ENCODE measurements at regions not wholly inside any gene's neighbourhood (a gene's known extent, or its start where the extent isn't known, plus 50 kb on each side); places are given as distances from the start of the nearest gene placed in this dataset.
A peak's percentile ranks its signal among the peaks of the same experiment; 100 is the strongest.

DNA sequence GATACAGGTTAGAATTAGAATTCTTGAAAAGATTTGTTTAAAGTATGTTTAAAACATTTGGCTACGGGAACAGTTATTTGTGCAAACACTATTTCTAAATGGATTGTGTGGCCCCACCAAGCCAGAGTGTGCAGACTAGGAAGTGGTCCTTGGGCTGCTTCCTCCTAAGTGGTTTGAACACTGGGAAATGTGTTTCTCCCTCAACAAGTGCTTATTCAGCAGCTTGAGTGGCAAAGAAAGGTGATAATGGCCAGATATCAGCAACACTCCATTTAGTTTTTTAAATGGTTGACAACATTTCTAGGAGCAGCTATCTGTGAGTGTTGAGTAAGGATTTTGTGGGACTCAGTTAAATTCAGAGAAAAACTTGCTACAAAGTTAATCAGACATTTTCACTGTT is 141.4 kb upstream of the LNX1 start:
- Mint-ChIP-seq H3K36me3 (ENCODE audit: low read depth) (no peaks in the 10 kb centered on the region), H3K9me3 (peaks cover 5% of the 10 kb centered on the region), H3K27me3 (ENCODE audit: low read depth) (no peaks in the 10 kb centered on the region)

GRCh38 chr4:53730031-53730805 is 138.9 kb upstream of the LNX1 start:
- no peaks in the 10 kb centered on the region for H3K27me3 Mint-ChIP-seq (ENCODE audit: low read depth)
- H3K36me3 Mint-ChIP-seq (ENCODE audit: low read depth): no peaks in the 10 kb centered on the region
- TF ChIP-seq, protein P1, sequence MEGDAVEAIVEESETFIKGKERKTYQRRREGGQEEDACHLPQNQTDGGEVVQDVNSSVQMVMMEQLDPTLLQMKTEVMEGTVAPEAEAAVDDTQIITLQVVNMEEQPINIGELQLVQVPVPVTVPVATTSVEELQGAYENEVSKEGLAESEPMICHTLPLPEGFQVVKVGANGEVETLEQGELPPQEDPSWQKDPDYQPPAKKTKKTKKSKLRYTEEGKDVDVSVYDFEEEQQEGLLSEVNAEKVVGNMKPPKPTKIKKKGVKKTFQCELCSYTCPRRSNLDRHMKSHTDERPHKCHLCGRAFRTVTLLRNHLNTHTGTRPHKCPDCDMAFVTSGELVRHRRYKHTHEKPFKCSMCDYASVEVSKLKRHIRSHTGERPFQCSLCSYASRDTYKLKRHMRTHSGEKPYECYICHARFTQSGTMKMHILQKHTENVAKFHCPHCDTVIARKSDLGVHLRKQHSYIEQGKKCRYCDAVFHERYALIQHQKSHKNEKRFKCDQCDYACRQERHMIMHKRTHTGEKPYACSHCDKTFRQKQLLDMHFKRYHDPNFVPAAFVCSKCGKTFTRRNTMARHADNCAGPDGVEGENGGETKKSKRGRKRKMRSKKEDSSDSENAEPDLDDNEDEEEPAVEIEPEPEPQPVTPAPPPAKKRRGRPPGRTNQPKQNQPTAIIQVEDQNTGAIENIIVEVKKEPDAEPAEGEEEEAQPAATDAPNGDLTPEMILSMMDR (IDR thresholded peaks at IDR 0.05; ENCODE audit: unreplicated experiment in 3 of 3): no peak
- no peak overlapping the region for H3K4me3 Mint-ChIP-seq
- H3K9me3 Mint-ChIP-seq: peaks cover 5% of the 10 kb centered on the region
- H3K4me1 Mint-ChIP-seq: peaks cover 12% of the 10 kb centered on the region
- peak overlapping the region in 2 of 3 experiments; percentile 32 to 50 for H3K27ac Mint-ChIP-seq

More for the DNA sequence above, 141.4 kb upstream of the LNX1 start:
- no peak overlapping the region for H3K27ac Mint-ChIP-seq
- H3K4me1 Mint-ChIP-seq: peaks cover 12% of the 10 kb centered on the region
- TF ChIP-seq, protein P1 (IDR thresholded peaks at IDR 0.05; ENCODE audit: unreplicated experiment in 3 of 3): no peak
- H3K4me3 Mint-ChIP-seq: no peak overlapping the region

DNA sequence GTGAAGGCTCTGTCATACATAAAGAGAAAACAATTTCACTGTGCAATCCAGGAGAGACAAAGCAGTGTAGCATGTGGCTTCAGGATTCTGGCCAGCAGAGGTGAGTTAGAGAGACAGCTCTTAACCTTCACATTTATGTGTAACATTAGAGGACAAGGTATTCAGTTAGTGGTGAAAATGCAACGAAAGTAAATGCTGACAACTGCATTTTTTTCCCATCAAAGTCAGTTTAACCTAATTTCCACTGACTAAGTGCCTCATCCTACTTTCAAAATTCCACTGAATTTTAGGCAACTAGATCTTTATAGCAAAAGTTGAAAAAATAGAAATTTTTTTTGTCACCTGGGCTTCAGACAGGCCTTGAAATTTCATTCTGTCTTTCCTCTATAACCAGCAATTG is 130.8 kb upstream of the LNX1 start:
- H3K36me3 Mint-ChIP-seq (ENCODE audit: low read depth): no peaks in the 10 kb centered on the region
- no peak overlapping the region for H3K4me3 Mint-ChIP-seq
- no peaks in the 10 kb centered on the region for H3K4me1 Mint-ChIP-seq
- H3K9me3 Mint-ChIP-seq: no peaks in the 10 kb centered on the region
- H3K27ac Mint-ChIP-seq: peak overlapping the region; percentile 19 to 62 (median 20)
- no peaks in the 10 kb centered on the region for H3K27me3 Mint-ChIP-seq (ENCODE audit: low read depth)
- TF ChIP-seq, protein P1 (IDR thresholded peaks at IDR 0.05; ENCODE audit: unreplicated experiment in 3 of 3): no peak

GRCh38 chr4:53721263-53721662 is 130.0 kb upstream of the LNX1 start:
- no peaks in the 10 kb centered on the region for H3K27me3 Mint-ChIP-seq (ENCODE audit: low read depth)
- H3K36me3 Mint-ChIP-seq (ENCODE audit: low read depth): no peaks in the 10 kb centered on the region
- no peaks in the 10 kb centered on the region for H3K4me1 Mint-ChIP-seq
- no peak overlapping the region for H3K4me3 Mint-ChIP-seq
- TF ChIP-seq, protein P1 (IDR thresholded peaks at IDR 0.05; ENCODE audit: unreplicated experiment in 3 of 3): no peak
- no peaks in the 10 kb centered on the region for H3K9me3 Mint-ChIP-seq
- peak overlapping the region in 1 of 3 experiments; percentile 62 for H3K27ac Mint-ChIP-seq

DNA sequence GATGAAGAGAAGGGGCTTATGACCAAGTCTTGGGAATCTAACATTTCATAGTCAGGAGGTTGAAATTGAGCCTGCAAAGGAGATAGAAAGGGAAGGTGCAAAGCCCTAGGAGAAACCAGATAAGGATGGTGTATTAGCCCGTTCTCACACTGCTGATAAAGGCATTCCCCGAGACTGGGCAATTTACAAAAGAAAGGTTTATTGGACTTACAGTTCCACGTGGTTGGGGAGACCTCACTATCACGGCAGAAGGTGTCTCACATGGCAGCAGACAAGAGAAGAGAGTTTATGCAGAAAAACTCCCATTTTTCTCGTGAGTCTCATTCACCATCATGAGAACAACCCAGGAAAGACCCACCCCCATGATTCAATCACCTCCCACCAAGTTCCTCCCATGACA is 129.5 kb upstream of the LNX1 start:
- TF ChIP-seq, protein P1 (IDR thresholded peaks at IDR 0.05; ENCODE audit: unreplicated experiment in 3 of 3): no peak
- no peak overlapping the region for H3K27ac Mint-ChIP-seq
- H3K9me3 Mint-ChIP-seq: no peaks in the 10 kb centered on the region
- H3K27me3 Mint-ChIP-seq (ENCODE audit: low read depth): no peaks in the 10 kb centered on the region
- peaks cover 3% of the 10 kb centered on the region for H3K4me1 Mint-ChIP-seq
- H3K36me3 Mint-ChIP-seq (ENCODE audit: low read depth): no peaks in the 10 kb centered on the region
- H3K4me3 Mint-ChIP-seq: no peak overlapping the region

DNA sequence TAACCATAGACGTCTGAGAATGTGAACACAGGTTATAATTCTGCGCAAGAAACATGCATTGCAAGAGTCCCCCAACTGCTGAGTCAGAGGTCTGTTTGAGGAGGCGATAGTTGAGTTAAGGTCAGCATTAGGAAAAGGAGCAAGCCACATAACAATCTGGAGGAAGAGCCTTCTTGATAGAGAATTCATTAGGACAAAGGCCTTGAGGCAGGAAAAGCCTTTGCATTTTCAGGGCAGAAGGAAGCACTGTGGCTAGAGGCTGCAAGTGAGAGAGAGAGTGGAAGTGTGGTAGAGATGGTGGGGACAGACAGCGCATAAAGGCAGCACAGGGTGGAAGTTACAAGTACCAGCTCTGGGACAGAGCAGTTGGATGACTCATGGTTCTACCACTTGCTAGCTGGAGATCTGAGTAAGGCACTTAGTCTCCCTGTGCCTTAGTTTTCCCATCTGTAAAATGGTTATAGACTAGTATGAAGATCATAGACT is 125.8 kb upstream of the LNX1 start:
- Mint-ChIP-seq H3K27ac (peak overlapping the region in 1 of 3 experiments; percentile 4), H3K36me3 (ENCODE audit: low read depth) (no peaks in the 10 kb centered on the region), H3K9me3 (no peaks in the 10 kb centered on the region), H3K4me3 (no peak overlapping the region), H3K27me3 (ENCODE audit: low read depth) (no peaks in the 10 kb centered on the region), H3K4me1 (peaks cover 25% of the 10 kb centered on the region)
- TF ChIP-seq, protein P1 (IDR thresholded peaks at IDR 0.05; ENCODE audit: unreplicated experiment in 3 of 3): no peak
